Karpas-422 (cell line): ENCODE measurements at regions not wholly inside any gene's neighbourhood (a gene's known extent, or its start where the extent isn't known, plus 50 kb on each side); places are given as distances from the start of the nearest gene placed in this dataset.

ENCODE experiments used
- DNase-seq: peaks from one replicate; pipeline ENCODE4 v3.0.0-alpha.2; 2015
- H2AFZ ChIP-seq: fragments of 200-600 bp; sonication (generic); 2 replicates; pipeline ENCODE4 v1.6.1; 2014; ENCODE audit warnings: antibody characterized with exemption, low read length, mixed read lengths
- H3K27ac ChIP-seq: fragments of 200-600 bp; sonication (generic); 2 replicates; pipeline ENCODE4 v1.5.1; 2014; ENCODE audit warnings: mild to moderate bottlenecking, low read length, moderate library complexity
- H3K27me3 ChIP-seq: fragments of 200-600 bp; sonication (generic); 2 replicates; pipeline ENCODE4 v1.6.1; 2014; ENCODE audit warnings: low read length, mixed read lengths
- H3K36me3 ChIP-seq: fragments of 200-600 bp; sonication (generic); 2 replicates; pipeline ENCODE4 v1.6.1; 2014; ENCODE audit warnings: low read length, mixed read lengths; ENCODE audit not compliant: insufficient read depth
- H3K4me1 ChIP-seq: fragments of 200-600 bp; sonication (generic); 2 replicates; pipeline ENCODE4 v1.6.1; 2014; ENCODE audit warnings: mild to moderate bottlenecking, low read length, mixed read lengths
- H3K4me2 ChIP-seq: fragments of 200-600 bp; sonication (generic); 2 replicates; pipeline ENCODE4 v1.6.1; 2014; ENCODE audit warnings: low read length, low read depth, mild to moderate bottlenecking; ENCODE audit not compliant: poor library complexity, severe bottlenecking
- H3K4me3 ChIP-seq: fragments of 200-600 bp; sonication (generic); 2 replicates; pipeline ENCODE4 v1.5.1; 2014; ENCODE audit warnings: mild to moderate bottlenecking, antibody characterized with exemption, low read length, mixed read lengths
- H3K79me2 ChIP-seq: fragments of 200-600 bp; sonication (generic); 2 replicates; pipeline ENCODE4 v1.6.1; 2014; ENCODE audit warnings: mild to moderate bottlenecking, low read length, mixed read lengths
- H3K9ac ChIP-seq: fragments of 200-600 bp; sonication (generic); 2 replicates; pipeline ENCODE4 v1.6.0; 2014; ENCODE audit warnings: low read length
- H3K9me2 ChIP-seq: fragments of 200-600 bp; sonication (generic), shearing (Covaris generic); replicated peaks from 2 replicates; pipeline ENCODE4 v1.6.0; 2014; ENCODE audit warnings: mild to moderate bottlenecking, low read length, moderate library complexity; ENCODE audit not compliant: insufficient read depth
- H3K9me3 ChIP-seq: fragments of 300-700, 200-600 bp; sonication (generic); 2 replicates; pipeline ENCODE4 v1.6.1; 2014; ENCODE audit warnings: low read length, mixed read lengths
- H4K20me1 ChIP-seq: fragments of 200-600 bp; sonication (generic); 2 replicates; pipeline ENCODE4 v1.6.1; 2014; ENCODE audit warnings: mild to moderate bottlenecking, antibody characterized with exemption, low read length, low read depth; ENCODE audit not compliant: insufficient read depth

DNA sequence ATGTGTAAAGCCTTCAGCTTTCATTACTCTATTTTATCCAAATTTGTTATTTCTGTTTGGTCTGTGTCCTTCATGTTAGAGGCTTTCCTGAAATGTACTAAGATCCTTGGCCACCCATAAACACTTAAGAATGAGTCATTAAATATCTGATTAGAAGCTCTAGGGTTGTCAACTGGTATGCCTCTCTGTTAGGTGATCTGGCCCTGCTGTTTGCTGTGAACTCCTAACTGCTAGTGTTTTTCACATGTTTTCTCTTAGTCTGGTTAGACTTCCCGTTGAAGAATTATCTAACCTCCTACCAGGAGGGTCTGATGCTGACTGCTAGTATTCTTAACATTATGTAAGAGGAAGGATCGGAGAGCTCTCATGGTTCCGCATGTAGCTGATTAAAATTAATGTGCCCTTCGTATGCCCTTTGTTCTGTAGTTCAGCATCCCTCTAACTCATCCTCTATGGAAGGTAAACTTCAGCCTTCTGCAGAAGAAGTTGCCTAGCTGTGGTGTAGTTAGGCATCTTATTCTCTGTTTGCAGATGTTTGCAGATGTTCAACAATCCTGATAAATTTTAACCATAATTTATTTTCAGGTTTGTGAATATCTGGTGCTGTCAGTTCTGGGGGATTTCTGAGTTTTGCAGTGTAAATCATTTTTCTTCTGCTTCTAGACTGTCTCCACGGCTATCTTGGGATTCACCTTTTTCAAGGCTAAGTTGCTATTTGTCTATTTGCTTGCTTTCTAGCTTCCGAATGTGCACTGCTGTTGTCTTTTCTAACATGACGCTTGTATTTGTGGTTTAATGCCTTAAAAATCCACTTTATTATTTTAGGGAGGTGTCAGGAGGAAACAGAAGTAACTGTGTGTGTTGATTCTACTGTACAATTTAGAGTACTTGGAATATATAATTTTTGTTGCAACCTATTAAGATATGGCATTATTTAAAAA is 207.2 kb upstream of the SPRY2 start:
- Histone ChIP-seq H3K4me3 (no peak overlapping the region), H3K27me3 (no peaks in the 10 kb centered on the region), H3K4me1 (no peaks in the 10 kb centered on the region), H4K20me1 (no peaks in the 10 kb centered on the region), H2AFZ (no peak overlapping the region), H3K79me2 (no peaks in the 10 kb centered on the region), H3K9me2 (no peaks in the 10 kb centered on the region), H3K4me2 (no peak overlapping the region), H3K9ac (no peak overlapping the region), H3K36me3 (no peaks in the 10 kb centered on the region), H3K27ac (no peak overlapping the region), H3K9me3 (peaks cover 38% of the 10 kb centered on the region)
- DNase-seq: no peak

DNA sequence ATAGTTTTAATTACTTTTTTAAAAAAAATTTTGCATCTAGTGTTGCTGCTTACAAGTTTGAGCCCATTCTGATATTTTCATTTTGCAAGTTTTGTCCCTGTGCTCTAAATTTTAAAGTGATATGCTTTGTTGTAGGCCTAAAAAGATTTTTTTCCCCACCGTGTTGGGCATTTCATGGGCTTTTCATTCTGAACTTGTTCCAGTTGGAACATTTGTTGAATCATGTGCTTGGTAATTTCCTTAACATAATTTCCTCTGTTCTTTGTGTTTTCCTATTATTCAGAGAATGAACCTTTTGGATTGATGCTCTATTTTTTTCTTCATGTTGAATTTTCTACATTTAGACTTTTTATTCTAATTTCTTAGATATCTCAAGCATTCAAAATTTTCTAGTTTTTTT is 206.4 kb upstream of the SPRY2 start:
- Histone ChIP-seq H3K9me2 (no peaks in the 10 kb centered on the region), H3K4me1 (no peaks in the 10 kb centered on the region), H3K9me3 (peaks cover 39% of the 10 kb centered on the region), H3K36me3 (no peaks in the 10 kb centered on the region), H3K27me3 (no peaks in the 10 kb centered on the region), H3K27ac (no peak overlapping the region), H3K9ac (no peak overlapping the region), H2AFZ (no peak overlapping the region), H3K79me2 (no peaks in the 10 kb centered on the region), H3K4me3 (no peak overlapping the region), H4K20me1 (no peaks in the 10 kb centered on the region), H3K4me2 (no peak overlapping the region)
- no peak for DNase-seq

DNA sequence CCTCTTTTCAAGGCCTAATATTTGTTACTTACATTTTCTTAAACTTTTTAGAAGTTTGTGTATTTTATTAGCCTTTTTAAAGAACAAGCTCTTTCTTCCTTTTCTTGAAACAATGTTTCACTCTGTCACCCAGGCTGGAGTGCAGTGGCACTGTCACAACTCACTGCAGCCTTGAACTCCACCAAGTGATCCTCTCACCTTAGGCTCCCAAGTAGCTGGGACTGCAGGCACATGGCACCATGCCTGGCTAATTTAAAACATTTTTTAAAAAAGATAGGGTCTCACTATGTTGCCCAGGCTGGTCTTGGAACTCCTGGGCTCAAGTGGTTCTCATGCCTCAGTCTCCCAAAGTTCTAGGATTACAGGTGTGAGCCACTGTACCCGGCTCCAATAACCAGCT is 192.2 kb upstream of the SPRY2 start:
- H3K27ac ChIP-seq: no peak overlapping the region
- H2AFZ ChIP-seq: no peak overlapping the region
- H3K27me3 ChIP-seq: no peaks in the 10 kb centered on the region
- no peak for DNase-seq
- no peak overlapping the region for H3K4me2 ChIP-seq
- H3K9me3 ChIP-seq: peaks cover 20% of the 10 kb centered on the region; the same call in 1 of the 2 replicates
- no peaks in the 10 kb centered on the region for H3K36me3 ChIP-seq
- no peak overlapping the region for H3K9ac ChIP-seq
- H3K4me3 ChIP-seq: no peak overlapping the region
- H4K20me1 ChIP-seq: no peaks in the 10 kb centered on the region
- H3K4me1 ChIP-seq: no peaks in the 10 kb centered on the region
- no peaks in the 10 kb centered on the region for H3K79me2 ChIP-seq
- no peaks in the 10 kb centered on the region for H3K9me2 ChIP-seq

DNA sequence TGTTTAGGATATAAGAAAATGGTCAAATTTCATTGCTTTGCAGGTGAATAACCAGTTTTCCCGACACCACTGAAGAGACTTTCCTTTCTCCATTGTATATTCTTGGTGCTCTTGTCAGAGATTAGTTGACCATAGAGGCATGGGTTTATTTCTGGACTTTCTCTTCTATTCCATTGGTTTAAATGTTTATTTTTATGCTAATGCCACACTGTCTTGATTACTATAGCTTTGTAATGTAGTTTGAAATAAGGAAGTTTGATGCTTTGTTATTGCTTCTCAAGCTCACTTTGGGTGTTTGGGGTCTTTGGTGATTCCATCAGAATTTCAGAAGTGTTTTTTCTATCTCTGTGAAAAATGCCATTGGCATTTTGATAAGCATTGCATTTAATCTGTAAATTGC is 190.0 kb upstream of the SPRY2 start:
- no peaks in the 10 kb centered on the region for H4K20me1 ChIP-seq
- H3K9me3 ChIP-seq: peaks cover 21% of the 10 kb centered on the region; the same call in 1 of the 2 replicates
- H3K9me2 ChIP-seq: no peaks in the 10 kb centered on the region
- no peaks in the 10 kb centered on the region for H3K79me2 ChIP-seq
- H3K27ac ChIP-seq: no peak overlapping the region
- no peak overlapping the region for H3K4me3 ChIP-seq
- no peaks in the 10 kb centered on the region for H3K27me3 ChIP-seq
- H3K4me1 ChIP-seq: no peaks in the 10 kb centered on the region
- H3K4me2 ChIP-seq: no peak overlapping the region
- no peak overlapping the region for H2AFZ ChIP-seq
- H3K9ac ChIP-seq: no peak overlapping the region
- DNase-seq: no peak
- no peaks in the 10 kb centered on the region for H3K36me3 ChIP-seq

DNA sequence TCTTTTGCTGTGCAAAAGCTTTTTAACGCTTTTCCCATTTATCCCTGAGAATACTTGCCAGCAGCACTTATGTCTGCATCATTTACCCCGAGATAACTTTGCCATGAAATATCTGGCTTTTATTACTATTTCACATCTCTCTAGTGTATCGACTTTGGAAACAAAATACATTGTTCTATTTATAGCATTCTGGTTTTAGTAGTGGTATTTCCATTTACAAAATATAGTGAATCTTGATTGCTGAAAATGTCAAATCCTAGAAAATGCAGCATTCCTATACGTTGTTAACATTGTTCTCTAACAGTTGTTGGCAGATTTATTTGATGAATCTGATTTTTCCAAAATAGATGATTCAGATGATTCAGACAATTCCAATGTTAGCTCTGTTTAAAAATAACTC is 189.3 kb upstream of the SPRY2 start:
- Histone ChIP-seq H3K27me3 (no peaks in the 10 kb centered on the region), H4K20me1 (no peaks in the 10 kb centered on the region), H3K4me2 (no peak overlapping the region), H2AFZ (no peak overlapping the region), H3K27ac (no peak overlapping the region), H3K9ac (no peak overlapping the region), H3K9me2 (no peaks in the 10 kb centered on the region), H3K9me3 (peaks cover 21% of the 10 kb centered on the region; the same call in 1 of the 2 replicates), H3K79me2 (no peaks in the 10 kb centered on the region), H3K36me3 (no peaks in the 10 kb centered on the region), H3K4me1 (no peaks in the 10 kb centered on the region), H3K4me3 (no peak overlapping the region)
- no peak for DNase-seq

DNA sequence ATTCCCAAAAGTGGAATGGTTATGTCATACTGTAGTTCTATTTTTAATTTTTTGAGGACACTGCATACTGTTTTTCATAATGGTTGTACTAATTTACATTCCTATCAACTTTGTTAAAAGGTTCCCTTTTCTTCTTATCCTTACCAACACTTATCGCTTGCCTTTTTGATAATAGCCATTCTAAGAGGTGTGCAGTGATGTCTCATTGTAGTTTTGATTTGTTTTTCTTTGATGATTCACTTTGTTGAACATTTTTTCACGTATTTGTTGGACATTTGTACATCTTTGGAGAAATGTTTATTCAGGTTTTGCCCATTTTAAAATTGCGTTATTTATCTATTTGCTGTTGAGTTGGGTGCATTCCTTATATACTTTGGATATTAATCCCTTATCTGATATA is 188.8 kb upstream of the SPRY2 start:
- H3K4me2 ChIP-seq: no peak overlapping the region
- H4K20me1 ChIP-seq: no peaks in the 10 kb centered on the region
- H3K9me3 ChIP-seq: peaks cover 21% of the 10 kb centered on the region; the same call in 1 of the 2 replicates
- no peaks in the 10 kb centered on the region for H3K27me3 ChIP-seq
- H3K27ac ChIP-seq: no peak overlapping the region
- no peak for DNase-seq
- no peak overlapping the region for H3K4me3 ChIP-seq
- H3K4me1 ChIP-seq: no peaks in the 10 kb centered on the region
- H3K9ac ChIP-seq: no peak overlapping the region
- H3K36me3 ChIP-seq: no peaks in the 10 kb centered on the region
- no peaks in the 10 kb centered on the region for H3K79me2 ChIP-seq
- H3K9me2 ChIP-seq: no peaks in the 10 kb centered on the region
- H2AFZ ChIP-seq: no peak overlapping the region

DNA sequence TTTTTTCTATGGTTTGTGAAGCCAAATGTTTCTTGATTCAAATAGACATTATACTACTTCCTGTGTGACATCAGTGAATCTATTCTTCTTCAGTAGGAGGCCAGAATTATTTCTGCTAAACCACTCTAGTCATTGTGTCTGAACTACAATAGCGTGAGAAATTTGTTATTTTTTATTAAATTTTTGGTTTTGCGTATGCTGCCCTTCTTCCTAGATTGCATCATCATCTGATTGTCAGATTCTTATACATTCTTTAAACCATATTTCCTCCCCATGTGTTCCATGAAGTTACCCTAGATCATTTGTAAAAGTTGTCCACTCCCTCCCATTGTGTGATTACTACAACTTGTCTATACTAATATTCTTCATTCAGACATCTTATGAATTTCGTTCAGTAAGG is 187.8 kb upstream of the SPRY2 start:
- Histone ChIP-seq H3K4me3 (no peak overlapping the region), H2AFZ (no peak overlapping the region), H3K9ac (no peak overlapping the region), H4K20me1 (no peaks in the 10 kb centered on the region), H3K4me2 (no peak overlapping the region), H3K9me3 (peaks cover 24% of the 10 kb centered on the region; the same call in 1 of the 2 replicates), H3K79me2 (no peaks in the 10 kb centered on the region), H3K27ac (no peak overlapping the region), H3K36me3 (no peaks in the 10 kb centered on the region), H3K27me3 (no peaks in the 10 kb centered on the region), H3K4me1 (no peaks in the 10 kb centered on the region), H3K9me2 (no peaks in the 10 kb centered on the region)
- DNase-seq: no peak

DNA sequence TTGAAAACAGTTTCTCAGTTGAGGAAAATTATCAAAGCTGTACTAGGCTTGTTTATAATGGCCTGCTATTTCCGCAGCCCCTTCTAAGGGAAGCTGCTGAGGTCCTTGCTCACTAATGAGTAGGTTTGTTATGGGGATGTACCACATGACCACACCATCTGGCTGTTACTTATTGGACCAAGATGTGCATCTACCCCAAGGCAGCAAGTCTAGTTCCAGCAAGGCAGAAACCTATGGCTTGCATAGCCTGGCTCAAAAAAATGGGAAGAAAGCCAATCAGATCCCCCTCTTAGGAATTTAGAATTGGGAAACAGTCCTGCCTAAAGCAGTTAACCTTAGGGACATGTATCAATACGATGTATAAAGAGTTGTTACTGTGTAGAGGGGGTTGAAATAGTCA is 186.5 kb upstream of the SPRY2 start:
- H3K36me3 ChIP-seq: no peaks in the 10 kb centered on the region
- H3K79me2 ChIP-seq: no peaks in the 10 kb centered on the region
- H4K20me1 ChIP-seq: no peaks in the 10 kb centered on the region
- no peaks in the 10 kb centered on the region for H3K27me3 ChIP-seq
- H3K9me3 ChIP-seq: peaks cover 24% of the 10 kb centered on the region; the same call in 1 of the 2 replicates
- H2AFZ ChIP-seq: no peak overlapping the region
- DNase-seq: no peak
- no peak overlapping the region for H3K4me2 ChIP-seq
- H3K9ac ChIP-seq: no peak overlapping the region
- no peaks in the 10 kb centered on the region for H3K9me2 ChIP-seq
- no peaks in the 10 kb centered on the region for H3K4me1 ChIP-seq
- no peak overlapping the region for H3K4me3 ChIP-seq
- no peak overlapping the region for H3K27ac ChIP-seq
